SK-N-SH treated with all-trans-retinoic acid at 6 μM for 48 hours (cell line): ENCODE measurements at regions not wholly inside any gene's neighbourhood (a gene's known extent, or its start where the extent isn't known, plus 50 kb on each side); places are given as distances from the start of the nearest gene placed in this dataset.

Source experiments
- PATZ1 ChIP-seq: fragments of 250-450 bp; sonication (Bioruptor Pico); IDR thresholded peaks from 2 replicates; pipeline ENCODE4 v1.8.0; 2020; ENCODE audit warnings: mild to moderate bottlenecking, moderate library complexity, borderline replicate concordance
- TOX ChIP-seq: fragments of 250-450 bp; sonication (Bioruptor Pico); IDR thresholded peaks from 2 replicates; pipeline ENCODE4 v1.8.0; 2021; ENCODE audit warnings: mild to moderate bottlenecking, moderate library complexity, borderline replicate concordance
- TSHZ2 ChIP-seq: fragments of 250-450 bp; sonication (Bioruptor Pico); IDR thresholded peaks from 2 replicates; pipeline ENCODE4 v1.5.0; 2020; ENCODE audit warnings: mild to moderate bottlenecking, moderate library complexity
- ZFP3 ChIP-seq: fragments of 250-450 bp; sonication (Bioruptor Pico); IDR thresholded peaks from 2 replicates; pipeline ENCODE4 v1.5.0; 2020; ENCODE audit warnings: mild to moderate bottlenecking, moderate library complexity

- TF ChIP-seq PATZ1 (CRISPR knock-in tag) (no peak), TOX (no peak), TSHZ2 (CRISPR knock-in tag) (no peak), ZFP3 (CRISPR knock-in tag) (no peak)
Measured at GRCh38 chr18:71125581-71125980, 836.7 kb downstream of the SOCS6 start.
